Stimulated activated CD8-positive, alpha-beta memory T cell treated with anti-CD3 and anti-CD28 coated beads, Interleukin-7, amount 100 ng/mL, for 4 hours (primary cell): ENCODE measurements at regions not wholly inside any gene's neighbourhood (a gene's known extent, or its start where the extent isn't known, plus 50 kb on each side); places are given as distances from the start of the nearest gene placed in this dataset.

Experiments used
- DNase-seq, 2 donors: peaks; one replicate each; pipeline ENCODE4 v3.0.0-alpha.2; 2020; ENCODE audit warnings: low read depth in 2 of 2

GRCh38 chr9:90022474-90022873 lies 417.7 kb downstream of the GADD45G start:
- no peak for DNase-seq

- DNase-seq = no peak
Measured at GRCh38 chr9:90023861-90024260, 419.0 kb downstream of the GADD45G start.

GRCh38 chr9:90024409-90024808 lies 419.6 kb downstream of the GADD45G start:
- DNase-seq = no peak

GRCh38 chr9:90024823-90025222 lies 420.0 kb downstream of the GADD45G start:
- DNase-seq = no peak

- no peak for DNase-seq
Measured at GRCh38 chr9:90025816-90026215, 421.0 kb downstream of the GADD45G start.

GRCh38 chr9:90027296-90027790 lies 422.5 kb downstream of the GADD45G start:
- no peak for DNase-seq

- DNase-seq = no peak
Measured at GRCh38 chr9:90029386-90029785, 424.6 kb downstream of the GADD45G start.

- DNase-seq = no peak
Measured at GRCh38 chr9:90029996-90030395, 425.2 kb downstream of the GADD45G start.

- no peak for DNase-seq
Measured at GRCh38 chr9:90032296-90033027, 427.6 kb downstream of the GADD45G start.

- DNase-seq = no peak
Measured at GRCh38 chr9:90033028-90033650, 428.3 kb downstream of the GADD45G start.

GRCh38 chr9:90034071-90034470 lies 429.3 kb downstream of the GADD45G start:
- no peak for DNase-seq

GRCh38 chr9:90035471-90035870 lies 430.7 kb downstream of the GADD45G start:
- no peak for DNase-seq

- no peak for DNase-seq
Measured at GRCh38 chr9:90037146-90037797, 432.5 kb downstream of the GADD45G start.

GRCh38 chr9:90038763-90039162 lies 434.0 kb downstream of the GADD45G start:
- DNase-seq = no peak

- DNase-seq = no peak
Measured at GRCh38 chr9:90044263-90044662, 439.5 kb downstream of the GADD45G start.

- DNase-seq = no peak
Measured at GRCh38 chr9:90044710-90045151, 439.9 kb downstream of the GADD45G start.

- DNase-seq = no peak
Measured at GRCh38 chr9:90046317-90046861, 441.6 kb downstream of the GADD45G start.

- no peak for DNase-seq
Measured at GRCh38 chr9:90047828-90048227, 443.0 kb downstream of the GADD45G start.

- no peak for DNase-seq
Measured at GRCh38 chr9:90052366-90052765, 447.6 kb downstream of the GADD45G start.

- no peak for DNase-seq
Measured at GRCh38 chr9:90053027-90053426, 448.2 kb downstream of the GADD45G start.

- DNase-seq = no peak
Measured at GRCh38 chr9:90054810-90055209, 450.0 kb downstream of the GADD45G start.

- no peak for DNase-seq
Measured at GRCh38 chr9:90055226-90055625, 450.4 kb downstream of the GADD45G start.
